K562 (cell line): ENCODE measurements at regions not wholly inside any gene's neighbourhood (a gene's known extent, or its start where the extent isn't known, plus 50 kb on each side); places are given as distances from the start of the nearest gene placed in this dataset.

Experiments
- SIN3B ChIP-seq: fragments of 450-650 bp; IDR thresholded peaks from 2 replicates; pipeline ENCODE4 v1.6.1; 2017; ENCODE audit warnings: low read depth, mild to moderate bottlenecking, moderate library complexity
- ZNF282 ChIP-seq: sonication (generic); formaldehyde crosslinking; IDR thresholded peaks from 2 replicates; pipeline ENCODE4 v1.8.1; 2023; ENCODE audit warnings: missing genetic modification reagents
- TF ChIP-seq, protein P1 (sequence below), 2 experiments: fragments of 450-650 bp; IDR thresholded peaks; 2 replicates each; pipeline ENCODE4 v1.6.1; 2018; ENCODE audit warnings: mild to moderate bottlenecking in 2 of 2, low read depth in 1 of 2; ENCODE audit not compliant: partially characterized antibody in 2 of 2
- TF ChIP-seq, protein P2 (sequence below), 2 experiments: IDR thresholded peaks in 1 of 2; conservative IDR thresholded peaks in 1 of 2; 2 replicates each; pipeline ENCODE4 v1.6.1; 2016; ENCODE audit warnings: low read depth in 2 of 2, mild to moderate bottlenecking in 1 of 2, missing compliant biosample characterization in 1 of 2, missing genetic modification characterization in 1 of 2, moderate library complexity in 1 of 2

DNA sequence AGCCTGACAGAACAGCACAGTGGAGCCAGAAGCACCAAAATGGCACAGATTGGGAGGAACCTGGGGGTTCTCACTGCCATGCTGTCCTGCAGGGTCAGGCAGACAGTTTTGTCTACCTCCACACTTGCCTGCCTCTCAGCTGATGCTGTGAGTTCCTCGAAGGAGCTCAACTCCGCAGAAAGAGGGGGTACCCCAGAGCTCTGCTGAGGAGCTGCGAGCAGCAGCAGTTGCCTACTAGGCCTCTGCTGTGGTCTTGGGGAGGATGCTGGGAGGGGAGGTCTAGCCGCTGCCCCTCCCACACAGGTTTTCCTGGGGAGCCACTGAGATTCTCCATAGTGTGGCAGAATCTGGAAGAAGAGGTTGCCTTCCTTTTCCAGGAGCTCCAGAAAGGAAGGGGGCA, 192.5 kb downstream of the FOXD2 start (continued):
- TF ChIP-seq, protein P1, sequence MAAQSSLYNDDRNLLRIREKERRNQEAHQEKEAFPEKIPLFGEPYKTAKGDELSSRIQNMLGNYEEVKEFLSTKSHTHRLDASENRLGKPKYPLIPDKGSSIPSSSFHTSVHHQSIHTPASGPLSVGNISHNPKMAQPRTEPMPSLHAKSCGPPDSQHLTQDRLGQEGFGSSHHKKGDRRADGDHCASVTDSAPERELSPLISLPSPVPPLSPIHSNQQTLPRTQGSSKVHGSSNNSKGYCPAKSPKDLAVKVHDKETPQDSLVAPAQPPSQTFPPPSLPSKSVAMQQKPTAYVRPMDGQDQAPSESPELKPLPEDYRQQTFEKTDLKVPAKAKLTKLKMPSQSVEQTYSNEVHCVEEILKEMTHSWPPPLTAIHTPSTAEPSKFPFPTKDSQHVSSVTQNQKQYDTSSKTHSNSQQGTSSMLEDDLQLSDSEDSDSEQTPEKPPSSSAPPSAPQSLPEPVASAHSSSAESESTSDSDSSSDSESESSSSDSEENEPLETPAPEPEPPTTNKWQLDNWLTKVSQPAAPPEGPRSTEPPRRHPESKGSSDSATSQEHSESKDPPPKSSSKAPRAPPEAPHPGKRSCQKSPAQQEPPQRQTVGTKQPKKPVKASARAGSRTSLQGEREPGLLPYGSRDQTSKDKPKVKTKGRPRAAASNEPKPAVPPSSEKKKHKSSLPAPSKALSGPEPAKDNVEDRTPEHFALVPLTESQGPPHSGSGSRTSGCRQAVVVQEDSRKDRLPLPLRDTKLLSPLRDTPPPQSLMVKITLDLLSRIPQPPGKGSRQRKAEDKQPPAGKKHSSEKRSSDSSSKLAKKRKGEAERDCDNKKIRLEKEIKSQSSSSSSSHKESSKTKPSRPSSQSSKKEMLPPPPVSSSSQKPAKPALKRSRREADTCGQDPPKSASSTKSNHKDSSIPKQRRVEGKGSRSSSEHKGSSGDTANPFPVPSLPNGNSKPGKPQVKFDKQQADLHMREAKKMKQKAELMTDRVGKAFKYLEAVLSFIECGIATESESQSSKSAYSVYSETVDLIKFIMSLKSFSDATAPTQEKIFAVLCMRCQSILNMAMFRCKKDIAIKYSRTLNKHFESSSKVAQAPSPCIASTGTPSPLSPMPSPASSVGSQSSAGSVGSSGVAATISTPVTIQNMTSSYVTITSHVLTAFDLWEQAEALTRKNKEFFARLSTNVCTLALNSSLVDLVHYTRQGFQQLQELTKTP (IDR thresholded peaks at IDR 0.05; ENCODE audit: low read depth in 1 of 2, partially characterized antibody in 2 of 2): no peak
- no peak for TF ChIP-seq SIN3B
- TF ChIP-seq, protein P2, sequence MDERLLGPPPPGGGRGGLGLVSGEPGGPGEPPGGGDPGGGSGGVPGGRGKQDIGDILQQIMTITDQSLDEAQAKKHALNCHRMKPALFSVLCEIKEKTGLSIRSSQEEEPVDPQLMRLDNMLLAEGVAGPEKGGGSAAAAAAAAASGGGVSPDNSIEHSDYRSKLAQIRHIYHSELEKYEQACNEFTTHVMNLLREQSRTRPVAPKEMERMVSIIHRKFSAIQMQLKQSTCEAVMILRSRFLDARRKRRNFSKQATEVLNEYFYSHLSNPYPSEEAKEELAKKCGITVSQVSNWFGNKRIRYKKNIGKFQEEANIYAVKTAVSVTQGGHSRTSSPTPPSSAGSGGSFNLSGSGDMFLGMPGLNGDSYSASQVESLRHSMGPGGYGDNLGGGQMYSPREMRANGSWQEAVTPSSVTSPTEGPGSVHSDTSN (CRISPR knock-in tag; IDR thresholded peaks at IDR 0.05; ENCODE audit: low read depth): no peak
- TF ChIP-seq, protein P2 (tag; conservative IDR thresholded peaks at IDR 0.05; ENCODE audit: low read depth): no peak
- TF ChIP-seq ZNF282 (CRISPR knock-in tag): no peak
- TF ChIP-seq, all 486 proteins: peak for 0
